Endodermal cell (in vitro differentiated cells): ENCODE measurements at regions not wholly inside any gene's neighbourhood (a gene's known extent, or its start where the extent isn't known, plus 50 kb on each side); places are given as distances from the start of the nearest gene placed in this dataset.
A peak's percentile ranks its signal among the peaks of the same experiment; 100 is the strongest.

Experiments
- DNase-seq: peaks from one replicate; pipeline ENCODE4 v3.0.0-alpha.2; 2017
- H3K27ac ChIP-seq: 2 replicates; pipeline ENCODE4 v1.5.1; 2013; ENCODE audit warnings: mild to moderate bottlenecking, low read depth, low read length, moderate library complexity
- H3K27me3 ChIP-seq: 2 replicates; pipeline ENCODE4 v1.6.1; 2013; ENCODE audit warnings: mild to moderate bottlenecking, low read length, moderate library complexity; ENCODE audit not compliant: insufficient read depth, control insufficient read depth, poor library complexity, severe bottlenecking
- H3K36me3 ChIP-seq: 2 replicates; pipeline ENCODE4 v1.7.0; 2013; ENCODE audit warnings: mild to moderate bottlenecking, low read length, moderate library complexity; ENCODE audit not compliant: control insufficient read depth, insufficient read depth
- H3K4me1 ChIP-seq: one replicate; pipeline ENCODE4 v1.7.0; 2013; ENCODE audit warnings: low read length; ENCODE audit not compliant: control insufficient read depth, insufficient read depth
- H3K4me3 ChIP-seq: 2 replicates; pipeline ENCODE4 v1.5.1; 2013; ENCODE audit warnings: mild to moderate bottlenecking, low read length, moderate library complexity
- H3K9ac ChIP-seq: 2 replicates; pipeline ENCODE4 v1.6.1; 2013; ENCODE audit warnings: mild to moderate bottlenecking, low read length, moderate library complexity; ENCODE audit not compliant: poor library complexity, severe bottlenecking; ENCODE audit errors: extremely low read depth
- H3K9me3 ChIP-seq: 2 replicates; pipeline ENCODE4 v1.6.1; 2013; ENCODE audit warnings: mild to moderate bottlenecking, low read length, moderate library complexity; ENCODE audit not compliant: control insufficient read depth
- H3K27ac Mint-ChIP-seq: 2 replicates; pipeline ENCODE4 v1.8.0; 2020; ENCODE audit warnings: mixed read lengths
- H3K27me3 Mint-ChIP-seq: 2 replicates; pipeline ENCODE4 v1.8.0; 2021; ENCODE audit warnings: mild to moderate bottlenecking, mixed read lengths; ENCODE audit not compliant: insufficient read depth
- H3K36me3 Mint-ChIP-seq: 2 replicates; pipeline ENCODE4 v1.8.0; 2020; ENCODE audit warnings: low read depth, mixed read lengths
- H3K4me1 Mint-ChIP-seq: 2 replicates; pipeline ENCODE4 v1.8.0; 2020; ENCODE audit warnings: mixed read lengths
- H3K4me3 Mint-ChIP-seq: 2 replicates; pipeline ENCODE4 v1.8.0; 2020; ENCODE audit warnings: mild to moderate bottlenecking, moderate library complexity, mixed read lengths
- H3K9me3 Mint-ChIP-seq: 2 replicates; pipeline ENCODE4 v1.8.0; 2020; ENCODE audit warnings: mild to moderate bottlenecking, mixed read lengths
- CTCF ChIP-seq: fragments of 200-600 bp; sonication (generic); conservative IDR thresholded peaks from 2 replicates; pipeline ENCODE4 v1.5.0; 2021; ENCODE audit warnings: antibody characterized with exemption, mild to moderate bottlenecking
- WGBS, 2 experiments: methylation state at CpG; one replicate each; pipeline versions ENCODE4 v1.1.5 to v1.1.7; 2013; ENCODE audit warnings: missing lambda C conversion rate in 2 of 2, mixed read lengths in 1 of 2; ENCODE audit not compliant: insufficient coverage in 1 of 2, insufficient read length in 1 of 2; 5-methylcytosine and 5-hydroxymethylcytosine counted together

- no peak overlapping the region for H3K9ac ChIP-seq
These were observed 210.9 kb downstream of the NDUFA10 start for GRCh38 chr2:239814116-239814860.

GRCh38 chr2:239813261-239814115, 211.7 kb downstream of the NDUFA10 start:
- Histone ChIP-seq H3K27me3 (no peaks in the 10 kb centered on the region), H3K4me1 (no peaks in the 10 kb centered on the region), H3K36me3 (no peaks in the 10 kb centered on the region), H3K4me3 (no peak overlapping the region), H3K9me3 (no peaks in the 10 kb centered on the region), H3K9ac (no peak overlapping the region), H3K27ac (peak overlapping the region; percentile 53)
- H3K4me3 Mint-ChIP-seq: no peak overlapping the region
- H3K27ac Mint-ChIP-seq: peak overlapping the region; percentile 69
- H3K27me3 Mint-ChIP-seq: peaks cover 3% of the 10 kb centered on the region
- WGBS, 2 experiments: 90 to 93% methylated on average over 15 to 27 of the region's 27 CpGs
- H3K9me3 Mint-ChIP-seq: no peaks in the 10 kb centered on the region
- DNase-seq: no peak
- no peak for TF ChIP-seq CTCF
- H3K4me1 Mint-ChIP-seq: peaks cover 15% of the 10 kb centered on the region
- H3K36me3 Mint-ChIP-seq: no peaks in the 10 kb centered on the region

More at GRCh38 chr2:239814116-239814860, 210.9 kb downstream of the NDUFA10 start:
- no peak for TF ChIP-seq CTCF
- no peaks in the 10 kb centered on the region for H3K9me3 Mint-ChIP-seq
- peak overlapping the region; percentile 69 for H3K27ac Mint-ChIP-seq
- no peak for DNase-seq
- H3K4me3 ChIP-seq: no peak overlapping the region
- H3K36me3 Mint-ChIP-seq: no peaks in the 10 kb centered on the region
- no peak overlapping the region for H3K4me3 Mint-ChIP-seq
- H3K4me1 Mint-ChIP-seq: peaks cover 15% of the 10 kb centered on the region
- no peaks in the 10 kb centered on the region for H3K4me1 ChIP-seq
- whole genome bisulfite sequencing, 2 experiments: 73 to 80% methylated on average over 9 to 15 of the region's 15 CpGs
- H3K27ac ChIP-seq: peak overlapping the region; percentile 53
- no peaks in the 10 kb centered on the region for H3K36me3 ChIP-seq
- H3K27me3 Mint-ChIP-seq: peaks cover 3% of the 10 kb centered on the region
- no peaks in the 10 kb centered on the region for H3K27me3 ChIP-seq
- no peaks in the 10 kb centered on the region for H3K9me3 ChIP-seq

- H3K4me1 Mint-ChIP-seq: peaks cover 15% of the 10 kb centered on the region
- WGBS, 2 experiments: 93% methylated on average over 20 of the region's 20 CpGs
- Histone ChIP-seq H3K9ac (no peak overlapping the region), H3K27me3 (no peaks in the 10 kb centered on the region), H3K27ac (no peak overlapping the region), H3K9me3 (no peaks in the 10 kb centered on the region), H3K4me3 (no peak overlapping the region), H3K36me3 (no peaks in the 10 kb centered on the region), H3K4me1 (no peaks in the 10 kb centered on the region)
- H3K4me3 Mint-ChIP-seq: no peak overlapping the region
- no peak for TF ChIP-seq CTCF
- no peak overlapping the region for H3K27ac Mint-ChIP-seq
- no peaks in the 10 kb centered on the region for H3K9me3 Mint-ChIP-seq
- H3K36me3 Mint-ChIP-seq: no peaks in the 10 kb centered on the region
- H3K27me3 Mint-ChIP-seq: peaks cover 3% of the 10 kb centered on the region
- peak; percentile 23 for DNase-seq
These were observed 213.2 kb downstream of the NDUFA10 start for GRCh38 chr2:239811806-239812560.
